SK-N-SH treated with all-trans-retinoic acid at 6 μM for 48 hours (cell line): ENCODE measurements at regions not wholly inside any gene's neighbourhood (a gene's known extent, or its start where the extent isn't known, plus 50 kb on each side); places are given as distances from the start of the nearest gene placed in this dataset.

Experiments
- ATAC-seq: fragments of 200-7000 bp; cut with Tn5 transposase; 3 replicates; pipeline ENCODE4 v1.9.1; 2020; ENCODE audit warnings: mild to moderate bottlenecking, moderate library complexity
- ARNTL ChIP-seq: fragments of 450-650 bp; formaldehyde crosslinking; IDR thresholded peaks from 2 replicates; pipeline ENCODE4 v1.5.0; 2020; ENCODE audit warnings: low read depth, mild to moderate bottlenecking, moderate library complexity, borderline replicate concordance
- BACH2 ChIP-seq: fragments of 250-450 bp; sonication (Bioruptor Pico); IDR thresholded peaks from 2 replicates; pipeline ENCODE4 v1.9.0; 2021; ENCODE audit warnings: mild to moderate bottlenecking, borderline replicate concordance
- CREB5 ChIP-seq: fragments of 250-450 bp; sonication (Bioruptor Pico); IDR thresholded peaks from 2 replicates; pipeline ENCODE4 v1.5.1; 2020; ENCODE audit warnings: low read depth, mild to moderate bottlenecking, moderate library complexity
- CSDC2 ChIP-seq: fragments of 250-450 bp; sonication (Bioruptor Pico); IDR thresholded peaks from 2 replicates; pipeline ENCODE4 v1.5.0; 2020; ENCODE audit warnings: mild to moderate bottlenecking, moderate library complexity
- CSRNP3 ChIP-seq: fragments of 250-450 bp; sonication (Bioruptor Pico); IDR thresholded peaks from 2 replicates; pipeline ENCODE4 v1.5.1; 2021; ENCODE audit warnings: mild to moderate bottlenecking, moderate library complexity
- ESRRG ChIP-seq: fragments of 250-450 bp; sonication (Bioruptor Pico); IDR thresholded peaks from 2 replicates; pipeline ENCODE4 v1.6.1; 2021; ENCODE audit warnings: mild to moderate bottlenecking
- GLIS3 ChIP-seq: fragments of 250-450 bp; sonication (Bioruptor Pico); IDR thresholded peaks from 2 replicates; pipeline ENCODE4 v1.5.0; 2020; ENCODE audit warnings: mild to moderate bottlenecking, moderate library complexity
- ISL1 ChIP-seq: fragments of 250-450 bp; sonication (Bioruptor Pico); IDR thresholded peaks from 2 replicates; pipeline ENCODE4 v2.1.2; 2022; ENCODE audit warnings: mild to moderate bottlenecking, moderate library complexity
- OSR1 ChIP-seq: fragments of 250-450 bp; sonication (Bioruptor Pico); IDR thresholded peaks from 2 replicates; pipeline ENCODE4 v1.8.0; 2022; ENCODE audit warnings: moderate library complexity, mild to moderate bottlenecking, inconsistent platforms
- PATZ1 ChIP-seq: fragments of 250-450 bp; sonication (Bioruptor Pico); IDR thresholded peaks from 2 replicates; pipeline ENCODE4 v1.8.0; 2020; ENCODE audit warnings: mild to moderate bottlenecking, moderate library complexity, borderline replicate concordance
- POU6F1 ChIP-seq: fragments of 250-450 bp; sonication (Bioruptor Pico); IDR thresholded peaks from 2 replicates; pipeline ENCODE4 v1.8.0; 2021; ENCODE audit warnings: low read depth, mild to moderate bottlenecking, moderate library complexity, borderline replicate concordance
- PPARA ChIP-seq: fragments of 250-450 bp; sonication (Bioruptor Pico); IDR thresholded peaks from 2 replicates; pipeline ENCODE4 v1.5.0; 2020; ENCODE audit warnings: mild to moderate bottlenecking, borderline replicate concordance
- RARB ChIP-seq: fragments of 250-450 bp; sonication (Bioruptor Pico); IDR thresholded peaks from 2 replicates; pipeline ENCODE4 v1.8.0; 2021; ENCODE audit warnings: mild to moderate bottlenecking, moderate library complexity
- SNAI2 ChIP-seq: fragments of 250-450 bp; sonication (Bioruptor Pico); IDR thresholded peaks from 2 replicates; pipeline ENCODE4 v1.5.0; 2020; ENCODE audit warnings: mild to moderate bottlenecking, moderate library complexity
- TCF4 ChIP-seq: fragments of 250-450 bp; sonication (Bioruptor Pico); IDR thresholded peaks from 2 replicates; pipeline ENCODE4 v1.8.0; 2021; ENCODE audit warnings: mild to moderate bottlenecking, moderate library complexity, borderline replicate concordance
- TOX ChIP-seq: fragments of 250-450 bp; sonication (Bioruptor Pico); IDR thresholded peaks from 2 replicates; pipeline ENCODE4 v1.8.0; 2021; ENCODE audit warnings: mild to moderate bottlenecking, moderate library complexity, borderline replicate concordance
- TSHZ2 ChIP-seq: fragments of 250-450 bp; sonication (Bioruptor Pico); IDR thresholded peaks from 2 replicates; pipeline ENCODE4 v1.5.0; 2020; ENCODE audit warnings: mild to moderate bottlenecking, moderate library complexity
- ZC3H10 ChIP-seq: fragments of 250-450 bp; sonication (Bioruptor Pico); IDR thresholded peaks from 2 replicates; pipeline ENCODE4 v1.5.1; 2021; ENCODE audit warnings: mild to moderate bottlenecking, moderate library complexity
- ZFP3 ChIP-seq: fragments of 250-450 bp; sonication (Bioruptor Pico); IDR thresholded peaks from 2 replicates; pipeline ENCODE4 v1.5.0; 2020; ENCODE audit warnings: mild to moderate bottlenecking, moderate library complexity
- ZFP30 ChIP-seq: fragments of 450-650 bp; formaldehyde crosslinking; IDR thresholded peaks from 2 replicates; pipeline ENCODE4 v1.5.0; 2022; ENCODE audit warnings: mild to moderate bottlenecking, moderate library complexity
- ZNF565 ChIP-seq: fragments of 450-650 bp; formaldehyde crosslinking; conservative IDR thresholded peaks from 2 replicates; pipeline ENCODE4 v1.5.0; 2020; ENCODE audit warnings: low read depth, mild to moderate bottlenecking, moderate library complexity
- ZNF70 ChIP-seq: fragments of 450-650 bp; formaldehyde crosslinking; IDR thresholded peaks from 2 replicates; pipeline ENCODE4 v1.5.0; 2020; ENCODE audit warnings: mild to moderate bottlenecking, moderate library complexity
- ZNF8 ChIP-seq: fragments of 450-650 bp; formaldehyde crosslinking; IDR thresholded peaks from 2 replicates; pipeline ENCODE4 v1.5.0; 2020; ENCODE audit warnings: mild to moderate bottlenecking, moderate library complexity

GRCh38 chr15:35159170-35159569 is 74.1 kb upstream of the NANOGP8 start:
- ATAC-seq = no peak
- no peak for TF ChIP-seq ZC3H10 (CRISPR knock-in tag)
- TF ChIP-seq ZNF70 (CRISPR knock-in tag) = no peak

- no peak for ATAC-seq
- no peak for TF ChIP-seq SNAI2 (CRISPR knock-in tag)
- TF ChIP-seq BACH2 (CRISPR knock-in tag) = no peak
- no peak for TF ChIP-seq CSRNP3 (CRISPR knock-in tag)
- no peak for TF ChIP-seq OSR1
- no peak for TF ChIP-seq TSHZ2 (CRISPR knock-in tag)
- no peak for TF ChIP-seq ZNF8 (CRISPR knock-in tag)
- no peak for TF ChIP-seq POU6F1 (CRISPR knock-in tag)
- no peak for TF ChIP-seq TOX (CRISPR knock-in tag)
- no peak for TF ChIP-seq PATZ1
- TF ChIP-seq ZC3H10 (CRISPR knock-in tag) = no peak
These were observed 66.7 kb upstream of the NANOGP8 start for GRCh38 chr15:35151782-35152181.

GRCh38 chr15:35151381-35151780 is 66.3 kb upstream of the NANOGP8 start:
- TF ChIP-seq TCF4 = no peak
- no peak for TF ChIP-seq ZNF565 (CRISPR knock-in tag)
- no peak for TF ChIP-seq ESRRG (CRISPR knock-in tag)
- no peak for TF ChIP-seq SNAI2 (CRISPR knock-in tag)
- no peak for TF ChIP-seq TOX (CRISPR knock-in tag)
- TF ChIP-seq ZFP30 (CRISPR knock-in tag) = no peak
- TF ChIP-seq GLIS3 = no peak
- no peak for TF ChIP-seq CSDC2 (CRISPR knock-in tag)
- TF ChIP-seq ISL1 (CRISPR knock-in tag) = no peak
- no peak for TF ChIP-seq PPARA (CRISPR knock-in tag)
- TF ChIP-seq ZNF8 (CRISPR knock-in tag) = no peak
- TF ChIP-seq ARNTL (CRISPR knock-in tag) = no peak
- TF ChIP-seq, all 23 proteins: peak for 0

GRCh38 chr15:35150361-35150760 is 65.3 kb upstream of the NANOGP8 start:
- ATAC-seq = no peak
- TF ChIP-seq ZFP3 (CRISPR knock-in tag) = no peak
- no peak for TF ChIP-seq ZC3H10 (CRISPR knock-in tag)
- no peak for TF ChIP-seq TSHZ2 (CRISPR knock-in tag)
- no peak for TF ChIP-seq GLIS3
- TF ChIP-seq ISL1 (CRISPR knock-in tag) = no peak
- no peak for TF ChIP-seq PPARA (CRISPR knock-in tag)
- TF ChIP-seq SNAI2 (CRISPR knock-in tag) = no peak
- TF ChIP-seq RARB (CRISPR knock-in tag) = no peak
- no peak for TF ChIP-seq CREB5 (CRISPR knock-in tag)
- TF ChIP-seq PATZ1 = no peak
- TF ChIP-seq ZFP30 (CRISPR knock-in tag) = no peak
- TF ChIP-seq OSR1 = no peak
- TF ChIP-seq ARNTL (CRISPR knock-in tag) = no peak
- TF ChIP-seq BACH2 (CRISPR knock-in tag) = no peak

More at GRCh38 chr15:35151381-35151780, 66.3 kb upstream of the NANOGP8 start:
- no peak for ATAC-seq
